ENCODE measurements at regions not wholly inside any gene's neighbourhood (a gene's known extent, or its start where the extent isn't known, plus 50 kb on each side); places are given as distances from the start of the nearest gene placed in this dataset.
"Not testable (repeated sequence)": the region's sequence is repeated elsewhere in the genome, so short reads cannot be mapped to it uniquely, and the experiment has no call there.

GRCh38 chr12:68387338-68387737 is 55.2 kb upstream of the MDM1 start:
- DNase-seq: no peak

GRCh38 chr12:68389305-68389704 is 57.1 kb upstream of the MDM1 start:
- DNase-seq: no peak

GRCh38 chr12:68391937-68392336 is 59.8 kb upstream of the MDM1 start:
- no peak for DNase-seq

DNA sequence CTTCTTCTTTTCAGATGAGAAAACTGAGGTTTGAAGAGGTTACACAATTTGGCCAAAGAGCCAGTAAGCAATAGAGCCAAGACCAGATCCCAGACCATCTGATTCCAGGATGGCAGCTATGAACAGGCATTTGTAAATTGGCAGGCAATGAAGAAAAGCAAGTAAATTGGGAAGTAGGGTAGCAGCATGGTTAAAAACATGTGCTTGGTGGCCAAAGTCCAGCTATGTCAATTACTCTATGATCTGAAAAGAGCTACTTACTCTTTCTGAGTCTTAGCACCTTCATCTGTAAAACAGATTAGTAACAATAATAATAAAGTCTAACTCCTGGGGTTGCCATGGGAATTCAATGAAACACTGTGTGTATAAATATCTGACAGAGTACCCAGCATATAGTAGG is 60.2 kb upstream of the MDM1 start:
- DNase-seq: no peak

DNA sequence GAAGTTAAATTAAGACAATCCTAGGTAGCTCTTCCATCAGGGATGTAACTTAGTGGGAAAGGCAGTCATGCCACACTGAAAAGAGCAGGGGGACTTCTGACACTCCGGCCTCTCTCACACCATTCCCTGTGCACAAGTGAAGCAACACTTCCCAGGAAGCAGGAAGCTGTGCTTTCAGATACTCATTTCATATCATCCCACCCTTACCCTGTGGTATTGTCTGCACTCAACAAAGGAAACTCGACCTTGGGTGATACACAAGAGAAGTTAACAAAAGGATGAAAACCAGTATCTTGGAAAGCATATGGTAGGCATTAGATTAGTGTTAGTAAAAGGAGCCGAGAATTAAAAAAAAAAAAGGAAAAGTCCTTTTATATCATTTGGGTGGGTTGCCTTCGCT is 61.3 kb upstream of the MDM1 start:
- no peak for DNase-seq

DNA sequence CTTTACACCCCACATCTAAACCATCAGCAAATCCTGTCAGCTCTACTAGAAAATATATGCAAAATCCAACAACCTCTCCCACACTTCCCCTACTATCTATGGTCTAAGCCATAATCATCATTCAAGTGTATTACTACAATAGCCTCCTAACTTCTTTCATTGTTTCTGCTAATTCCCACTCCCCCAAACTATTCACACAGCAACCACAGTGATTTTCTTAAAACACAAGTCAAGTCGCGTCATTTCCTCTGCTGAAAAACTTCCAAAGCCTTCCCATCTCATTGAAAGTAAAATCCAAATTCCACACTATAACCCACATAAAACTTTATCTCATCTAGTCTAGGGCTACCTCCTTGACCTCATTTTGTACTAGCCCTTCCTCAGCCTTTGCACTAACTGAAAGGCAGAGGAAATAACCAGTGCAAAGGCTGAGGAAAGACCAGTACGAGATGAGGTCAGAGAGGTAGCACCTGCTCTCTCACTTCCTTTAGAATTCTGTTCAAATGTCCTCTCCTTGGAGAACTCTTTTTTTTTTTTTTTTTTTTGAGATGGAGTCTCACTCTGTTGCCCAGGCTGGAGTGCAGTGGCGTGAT is 65.5 kb upstream of the MDM1 start:
- no peak for DNase-seq

- DNase-seq: not testable (repeated sequence)
Measured at GRCh38 chr12:68398689-68399088, 66.5 kb upstream of the MDM1 start.

DNA sequence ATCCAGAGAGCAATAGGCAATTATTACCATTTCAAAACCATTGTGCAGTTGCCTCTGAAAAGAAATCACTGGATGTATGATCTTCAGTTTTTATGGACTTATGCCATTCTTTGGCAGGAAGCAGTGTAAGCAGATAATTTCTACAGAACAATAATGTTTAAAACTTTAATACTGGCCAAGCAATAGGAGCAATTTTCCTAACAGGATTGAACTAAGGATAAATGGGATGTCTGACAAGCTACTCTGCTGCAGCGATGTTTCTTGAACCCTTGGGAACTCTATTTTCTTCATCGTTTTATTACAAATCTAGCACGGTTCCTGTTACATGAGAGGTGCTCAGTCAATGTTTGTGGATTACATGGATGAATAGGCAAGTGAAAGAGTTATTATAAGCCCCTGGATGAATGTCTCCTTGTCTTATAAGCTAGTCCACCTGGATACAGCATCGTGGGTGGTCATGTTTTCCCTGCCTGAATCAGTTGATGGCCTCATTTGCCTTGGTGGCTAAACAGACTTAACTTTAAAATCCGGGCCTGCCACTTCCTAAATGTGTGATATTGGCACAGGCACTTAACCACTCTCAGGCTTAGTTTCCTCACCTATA is 68.2 kb upstream of the MDM1 start:
- DNase-seq: no peak

DNA sequence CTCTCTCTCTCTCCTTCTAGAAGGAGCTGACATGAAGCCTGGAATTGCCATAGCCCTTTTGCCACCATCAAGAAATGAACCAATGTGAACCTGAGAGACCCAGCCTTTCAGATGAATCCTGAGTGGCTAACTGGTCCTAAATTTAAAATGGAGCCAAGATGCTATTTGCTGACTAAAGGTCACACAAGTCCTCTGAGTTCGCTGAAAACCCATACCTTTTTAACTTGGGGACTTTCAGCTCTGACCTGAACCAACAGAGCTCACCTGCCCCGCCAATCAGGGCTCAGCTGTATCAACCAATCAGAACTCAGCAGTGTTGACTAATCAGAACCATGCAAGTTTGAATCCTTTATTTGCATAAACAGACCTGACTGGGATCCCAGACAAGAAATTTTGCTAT is 70.3 kb upstream of the MDM1 start:
- no peak for DNase-seq

- no peak for DNase-seq
Measured at GRCh38 chr12:68403296-68403695, 71.1 kb upstream of the MDM1 start.

DNA sequence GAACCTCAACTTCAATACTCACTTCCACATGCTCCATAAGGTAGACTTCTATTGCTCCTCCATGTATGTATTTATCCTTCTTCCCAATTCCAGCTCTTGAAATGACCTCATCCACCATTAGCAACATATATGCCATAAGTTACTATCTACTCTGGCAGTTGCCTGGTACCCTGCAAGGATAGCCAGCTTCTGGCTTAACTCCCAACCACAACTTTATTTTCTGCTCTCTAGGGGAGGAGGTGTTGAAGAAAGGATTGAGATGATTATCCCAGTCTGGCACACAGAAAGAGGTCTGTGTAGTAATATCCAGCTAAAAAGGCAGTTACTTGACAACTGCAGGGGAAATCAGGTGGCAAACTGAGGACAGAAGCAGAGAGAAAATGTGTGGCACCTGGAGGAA is 71.5 kb upstream of the MDM1 start:
- DNase-seq: no peak

- DNase-seq: no peak
Measured at GRCh38 chr12:68405343-68405781, 73.2 kb upstream of the MDM1 start.

GRCh38 chr12:68406134-68406576 is 74.0 kb upstream of the MDM1 start:
- DNase-seq: no peak

- DNase-seq: no peak
Measured at GRCh38 chr12:68406911-68407310, 74.7 kb upstream of the MDM1 start.

DNA sequence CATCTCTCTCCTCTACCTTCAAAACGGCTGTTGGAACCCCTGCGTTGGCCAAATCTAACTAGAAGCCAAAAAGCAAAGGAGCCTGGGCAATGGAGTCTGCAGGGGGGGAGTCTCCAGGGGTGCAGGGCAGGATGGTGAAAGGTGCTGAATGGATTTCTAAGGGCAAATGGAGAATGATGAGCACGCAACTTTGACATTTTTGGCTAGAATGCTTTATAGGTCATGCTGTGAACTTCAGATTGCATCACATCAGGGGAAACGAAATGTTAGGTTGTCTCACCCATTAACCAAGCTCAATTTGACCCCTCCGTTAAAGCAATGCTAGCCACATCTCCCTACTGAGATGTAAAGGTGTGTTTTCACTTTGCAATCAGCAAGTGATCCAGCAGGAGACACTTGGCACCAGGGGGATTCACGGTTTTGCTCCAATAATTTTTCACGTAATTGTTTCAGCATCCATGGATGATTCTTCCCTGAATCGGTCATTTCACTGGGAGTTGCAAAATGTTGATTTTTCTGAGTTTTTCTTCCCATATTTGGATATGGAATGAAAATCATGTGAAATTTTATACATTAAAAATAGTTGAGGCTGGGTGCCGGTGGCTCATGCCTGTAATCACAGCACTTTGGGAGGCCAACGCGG is 78.0 kb upstream of the MDM1 start:
- no peak for DNase-seq

DNA sequence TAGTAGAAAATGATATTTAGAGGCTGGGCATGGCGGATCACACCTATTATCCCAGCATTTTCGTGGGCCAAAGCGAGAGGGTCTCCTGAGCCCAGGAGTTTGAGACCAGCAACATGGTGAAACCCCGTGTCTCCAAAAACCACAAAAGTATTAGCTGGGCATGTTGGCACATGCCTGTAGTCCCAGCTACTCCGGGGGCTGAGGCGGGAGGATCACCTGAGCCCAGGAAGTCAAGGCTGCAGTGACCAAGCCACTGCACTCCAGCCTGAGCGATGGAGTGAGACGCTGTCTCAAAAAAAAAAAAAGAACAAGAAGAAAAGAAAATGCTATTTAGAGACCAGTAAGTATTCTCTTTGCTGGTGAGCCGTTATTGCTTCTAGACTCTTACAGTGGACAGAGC is 79.2 kb upstream of the MDM1 start:
- no peak for DNase-seq

GRCh38 chr12:68414988-68415387 is 82.8 kb upstream of the MDM1 start:
- DNase-seq: no peak

GRCh38 chr12:68416350-68416749 is 84.2 kb upstream of the MDM1 start:
- no peak for DNase-seq

DNA sequence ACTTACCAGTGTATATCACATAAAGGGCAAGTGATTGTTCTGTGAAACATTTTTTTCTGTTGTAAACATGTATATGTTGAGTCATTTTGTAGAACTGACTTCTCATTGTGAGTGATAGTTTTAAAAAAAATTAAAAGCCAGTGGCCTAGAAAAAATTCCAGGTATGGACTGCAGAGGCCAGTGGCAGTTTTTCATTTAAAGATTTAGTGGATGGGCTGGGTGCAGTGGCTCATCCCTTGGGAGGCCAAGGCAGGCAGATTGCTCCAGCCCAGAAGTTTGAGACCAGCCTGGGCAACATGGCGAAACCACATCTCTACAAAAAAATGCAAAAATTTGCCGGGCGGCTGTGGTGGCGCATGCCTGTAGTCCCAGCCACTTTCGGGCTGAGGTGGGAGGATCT is 84.7 kb upstream of the MDM1 start:
- no peak for DNase-seq

GRCh38 chr12:68418137-68418460 is 85.9 kb upstream of the MDM1 start:
- no peak for DNase-seq

DNA sequence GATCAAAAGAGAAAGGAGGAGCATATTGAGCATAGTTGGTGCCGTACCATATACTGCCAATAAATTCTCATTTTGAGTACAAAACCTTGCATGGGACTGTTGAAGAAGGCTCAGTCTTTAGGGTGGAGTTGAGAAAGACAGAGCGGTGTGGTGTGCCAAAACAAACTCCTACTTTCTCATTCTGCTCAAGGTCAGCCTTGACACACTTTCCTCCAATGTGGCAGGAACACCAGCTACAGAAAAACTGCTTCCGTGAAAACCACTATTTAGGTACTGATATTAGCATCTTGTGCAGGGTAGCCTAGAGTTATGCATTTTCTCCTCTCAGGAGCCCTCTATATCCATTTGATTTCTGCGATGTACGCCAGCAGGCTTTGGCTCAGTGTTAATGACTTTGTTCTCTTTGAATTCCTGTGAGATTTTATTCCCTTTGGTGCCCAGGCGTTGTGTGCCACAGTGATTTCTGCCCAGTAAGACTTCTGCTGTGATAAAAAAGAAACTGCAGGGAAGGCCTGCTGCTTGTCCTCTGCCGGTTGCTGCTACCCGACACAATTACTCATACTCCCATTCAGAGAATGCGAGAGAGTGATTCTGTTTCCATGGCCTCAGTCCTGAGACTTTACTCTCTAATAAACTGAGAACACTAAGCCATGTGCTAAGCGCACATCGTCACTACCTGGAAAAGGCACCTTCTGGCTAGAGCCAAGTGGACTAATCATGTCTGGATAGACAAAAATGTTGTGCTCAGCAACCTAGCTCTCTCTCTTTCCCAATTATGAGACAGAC is 88.3 kb upstream of the MDM1 start:
- DNase-seq: no peak

DNA sequence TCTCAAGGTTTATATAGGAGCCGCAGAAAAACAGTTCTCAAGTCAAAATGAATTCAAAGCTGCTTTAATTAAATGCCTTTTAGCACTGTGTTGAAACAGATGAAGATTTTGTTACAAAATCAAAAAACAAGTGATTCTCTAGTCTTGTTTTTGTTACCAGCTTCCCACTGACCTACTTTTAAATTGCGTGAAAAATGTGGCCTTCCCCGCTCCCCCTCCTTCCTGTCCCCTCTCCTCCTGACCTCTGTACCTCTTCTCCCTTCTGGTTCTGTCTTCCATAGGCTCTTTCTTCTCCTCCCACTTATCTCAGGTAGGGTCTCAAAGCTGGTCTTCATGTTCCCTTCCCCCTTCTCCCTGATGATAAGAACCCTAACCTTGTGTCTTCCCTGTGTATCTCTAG is 90.0 kb upstream of the MDM1 start:
- DNase-seq: no peak

GRCh38 chr12:68422956-68423574 is 90.9 kb upstream of the MDM1 start:
- no peak for DNase-seq

- DNase-seq: no peak
Measured at GRCh38 chr12:68425998-68426397, 93.8 kb upstream of the MDM1 start.
